GM21423 (cell line): ENCODE measurements at regions not wholly inside any gene's neighbourhood (a gene's known extent, or its start where the extent isn't known, plus 50 kb on each side); places are given as distances from the start of the nearest gene placed in this dataset.
A peak's percentile ranks its signal among the peaks of the same experiment; 100 is the strongest.
"Not testable (repeated sequence)": the region's sequence is repeated elsewhere in the genome, so short reads cannot be mapped to it uniquely, and the experiment has no call there.

Source experiments
- ATAC-seq: cut with Tn5 transposase; IDR thresholded peaks from one replicate; pipeline ENCODE4 v1.9.1; 2021; ENCODE audit warnings: mild to moderate bottlenecking, moderate library complexity; ENCODE audit not compliant: unreplicated experiment

GRCh38 chr16:85446951-85447692 lies 166.0 kb upstream of the GSE1 start:
- ATAC-seq: peak; percentile 63

- no peak for ATAC-seq
Observed at GRCh38 chr16:85447693-85448313, 165.3 kb upstream of the GSE1 start.

- no peak for ATAC-seq
Observed at GRCh38 chr16:85448557-85449190, 164.4 kb upstream of the GSE1 start.

GRCh38 chr16:85449191-85449884 lies 163.8 kb upstream of the GSE1 start:
- no peak for ATAC-seq

GRCh38 chr16:85449885-85450245 lies 163.3 kb upstream of the GSE1 start:
- no peak for ATAC-seq

GRCh38 chr16:85451142-85451541 lies 162.0 kb upstream of the GSE1 start:
- not testable (repeated sequence) for ATAC-seq

- ATAC-seq: no peak
Observed at GRCh38 chr16:85451641-85452363, 161.3 kb upstream of the GSE1 start.

- no peak for ATAC-seq
Observed at GRCh38 chr16:85452364-85453193, 160.5 kb upstream of the GSE1 start.

GRCh38 chr16:85453194-85453678 lies 159.9 kb upstream of the GSE1 start:
- ATAC-seq: no peak

- ATAC-seq: no peak
Observed at GRCh38 chr16:85453703-85454102, 159.4 kb upstream of the GSE1 start.

GRCh38 chr16:85454171-85454872 lies 158.8 kb upstream of the GSE1 start:
- no peak for ATAC-seq

- ATAC-seq: no peak
Observed at GRCh38 chr16:85455534-85455933, 157.6 kb upstream of the GSE1 start.

- no peak for ATAC-seq
Observed at GRCh38 chr16:85457366-85457765, 155.8 kb upstream of the GSE1 start.

- ATAC-seq: no peak
Observed at GRCh38 chr16:85458968-85459367, 154.2 kb upstream of the GSE1 start.

GRCh38 chr16:85459529-85460251 lies 153.4 kb upstream of the GSE1 start:
- no peak for ATAC-seq

- no peak for ATAC-seq
Observed at GRCh38 chr16:85460252-85461021, 152.7 kb upstream of the GSE1 start.

- no peak for ATAC-seq
Observed at GRCh38 chr16:85461022-85461813, 151.9 kb upstream of the GSE1 start.
